SH-SY5Y (cell line): ENCODE measurements at regions not wholly inside any gene's neighbourhood (a gene's known extent, or its start where the extent isn't known, plus 50 kb on each side); places are given as distances from the start of the nearest gene placed in this dataset.

Experiments used
- GATA2 ChIP-seq: IDR thresholded peaks from 2 replicates; pipeline ENCODE4 v1.6.1; 2011; ENCODE audit warnings: mild to moderate bottlenecking, low read depth, low read length
- GATA3 ChIP-seq: IDR thresholded peaks from 2 replicates; pipeline ENCODE4 v1.6.1; 2011; ENCODE audit warnings: low read depth, mild to moderate bottlenecking, low read length, moderate library complexity

DNA sequence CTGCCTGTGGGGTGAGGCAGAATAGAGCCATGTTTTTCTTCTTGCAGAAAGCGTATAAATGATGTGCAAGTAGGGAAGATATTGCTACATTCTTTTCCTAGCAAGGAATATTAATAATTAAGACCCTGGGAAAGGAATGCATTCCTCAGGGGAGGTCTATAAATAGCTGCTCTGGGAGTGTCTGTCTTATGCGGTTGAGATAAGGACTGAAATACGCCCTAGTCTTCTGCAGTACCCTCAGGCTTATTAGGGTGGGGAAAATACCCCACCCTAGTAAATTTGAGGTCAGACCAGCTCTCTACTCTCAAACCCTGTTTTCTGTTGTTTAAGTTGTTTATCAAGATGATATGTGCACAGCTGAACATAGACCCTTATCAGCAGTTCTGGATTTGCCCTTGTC lies 155.9 kb upstream of the HMCN1 start:
- TF ChIP-seq GATA3, result no peak
- no peak for TF ChIP-seq GATA2
